Pons (tissue), 1 donor: ENCODE measurements at regions not wholly inside any gene's neighbourhood (a gene's known extent, or its start where the extent isn't known, plus 50 kb on each side); places are given as distances from the start of the nearest gene placed in this dataset.
A peak's percentile ranks its signal among the peaks of the same experiment; 100 is the strongest.
"Not testable (repeated sequence)": the region's sequence is repeated elsewhere in the genome, so short reads cannot be mapped to it uniquely, and the experiment has no call there.

Experiments
- DNase-seq: peaks from one replicate; pipeline ENCODE4 v3.0.0-alpha.2; 2016; ENCODE audit warnings: low spot score

DNA sequence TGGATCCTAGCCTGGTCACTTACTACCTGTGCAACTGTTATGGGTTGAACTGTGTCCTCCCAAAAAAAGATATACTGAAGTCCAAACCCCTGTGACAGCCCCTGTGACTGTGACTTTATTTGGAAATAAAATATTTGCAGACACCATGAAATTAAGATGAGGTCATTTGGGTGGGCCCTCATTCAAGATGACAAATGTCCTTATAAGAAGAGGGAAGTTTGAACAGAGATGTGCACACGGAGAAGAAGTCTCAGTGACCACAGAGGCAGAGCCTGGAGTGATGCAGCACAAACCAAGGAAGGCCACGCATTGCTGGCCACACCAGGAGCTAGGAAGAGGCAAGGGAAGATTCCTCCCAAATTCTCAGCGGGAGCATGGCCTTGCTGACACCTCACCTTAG lies 249.7 kb upstream of the RUNX1 start:
- DNase-seq, result no peak

DNA sequence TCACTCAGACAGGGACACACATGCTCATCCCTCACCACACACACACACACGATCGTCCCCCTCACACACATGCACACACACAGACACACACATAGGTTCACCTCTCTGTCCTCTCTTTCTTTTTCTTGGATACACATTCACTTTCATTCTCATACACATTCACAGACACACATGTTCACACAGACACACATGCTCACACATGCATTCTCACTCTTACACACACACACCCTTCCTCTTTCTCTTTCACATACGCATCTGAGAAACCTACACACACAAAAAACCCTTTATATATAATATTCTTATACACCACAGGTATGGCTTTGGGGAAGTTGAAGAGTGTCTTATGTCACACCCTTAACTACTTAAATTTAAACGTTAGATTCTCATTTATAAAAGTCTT lies 248.6 kb upstream of the RUNX1 start:
- DNase-seq, result no peak

DNA sequence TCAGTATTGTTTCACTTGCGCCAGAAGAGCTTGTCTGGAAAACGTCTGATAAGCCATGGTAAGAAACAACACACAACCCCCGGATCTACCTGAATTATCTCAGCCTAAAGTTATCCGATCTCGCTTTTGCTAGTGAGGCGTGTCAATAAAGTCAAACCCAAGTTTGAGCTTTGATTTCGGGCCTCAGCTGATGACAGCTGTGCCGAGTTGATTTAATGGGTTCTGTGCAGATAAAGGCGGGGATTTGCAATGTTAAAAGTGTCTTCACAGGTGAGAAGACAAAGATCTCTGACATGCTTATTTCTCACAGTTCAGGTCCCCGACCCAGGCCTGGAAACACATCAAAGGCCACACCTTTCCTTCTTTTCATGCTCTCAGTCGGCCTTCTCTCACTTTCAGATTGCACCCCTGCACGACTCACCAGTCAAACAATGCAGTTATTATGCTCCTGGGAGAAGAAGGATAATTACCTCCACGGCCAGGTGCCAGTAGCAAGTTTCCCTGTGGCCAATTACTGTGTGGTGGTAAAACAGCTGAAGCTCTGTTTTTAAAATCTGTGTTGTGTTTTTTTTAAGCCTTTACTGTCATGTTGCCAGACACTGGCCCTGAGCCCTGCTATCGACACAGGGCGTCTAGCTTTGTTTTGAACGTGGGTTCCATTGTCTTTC lies 245.3 kb upstream of the RUNX1 start:
- no peak for DNase-seq

GRCh38 chr21:35291973-35292627 lies 243.0 kb upstream of the RUNX1 start:
- DNase-seq, result no peak

GRCh38 chr21:35291034-35291433 lies 241.9 kb upstream of the RUNX1 start:
- no peak for DNase-seq

DNA sequence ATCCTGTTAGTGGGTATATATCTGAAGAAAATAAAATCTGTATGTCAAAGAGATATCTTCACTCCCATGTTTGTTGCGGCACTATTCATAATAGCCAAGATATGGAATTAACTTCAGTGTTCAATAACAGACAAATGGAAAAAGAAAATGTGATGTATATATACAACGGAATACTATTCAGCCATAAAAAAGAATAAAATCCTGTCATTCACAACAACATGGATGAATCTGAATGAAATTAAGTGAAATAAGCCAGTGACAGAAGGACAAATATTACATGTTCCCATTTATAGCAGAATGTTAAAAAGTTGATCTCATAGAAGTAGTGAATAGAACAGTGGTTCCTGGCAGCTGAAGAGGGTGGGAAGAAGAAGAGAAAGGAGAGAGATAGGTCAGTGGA lies 239.1 kb upstream of the RUNX1 start:
- DNase-seq, result no peak

- DNase-seq, result no peak
Measured at GRCh38 chr21:35284199-35284598, 235.1 kb upstream of the RUNX1 start.

GRCh38 chr21:35282944-35283343 lies 233.8 kb upstream of the RUNX1 start:
- DNase-seq, result no peak

DNA sequence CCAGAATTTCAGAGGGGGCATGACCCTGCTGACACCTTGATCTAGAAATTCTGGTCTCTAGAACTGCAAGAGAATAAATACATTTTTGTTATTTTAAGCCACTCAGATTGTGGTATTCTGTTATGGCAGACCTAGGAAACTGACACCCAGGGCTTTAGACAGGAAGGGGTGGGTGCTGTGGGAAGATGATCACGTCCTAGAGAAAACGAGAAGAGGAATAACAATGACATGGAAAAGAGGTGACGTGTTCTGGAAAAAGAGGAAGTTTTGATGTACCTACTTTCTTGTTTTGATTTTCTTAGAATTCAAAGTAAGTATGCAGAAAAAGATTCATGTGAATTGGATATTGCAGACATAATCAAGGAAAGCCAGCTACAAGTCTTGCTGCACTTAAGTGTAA lies 232.9 kb upstream of the RUNX1 start:
- DNase-seq, result peak; percentile 17

DNA sequence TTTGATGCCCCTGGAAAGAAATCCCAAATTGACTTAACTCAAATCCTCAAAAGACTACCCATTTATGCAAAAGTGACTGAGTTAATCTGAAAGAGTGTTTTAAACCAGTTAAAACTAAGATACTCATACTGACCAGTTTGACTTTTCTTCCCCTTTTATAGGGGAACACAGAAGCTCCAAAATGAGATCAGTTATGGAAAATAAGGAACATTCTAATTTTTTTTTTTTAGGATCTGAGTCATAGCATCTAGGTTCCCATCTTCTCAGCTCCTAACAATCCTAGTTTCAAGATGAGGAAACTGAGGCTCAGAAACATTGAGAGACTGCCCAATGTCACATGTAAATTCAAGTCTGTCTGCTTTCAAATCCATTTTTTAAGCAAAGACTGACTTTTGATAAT lies 231.1 kb upstream of the RUNX1 start:
- no peak for DNase-seq

GRCh38 chr21:35275776-35276175 lies 226.7 kb upstream of the RUNX1 start:
- peak; percentile 22 for DNase-seq

GRCh38 chr21:35274923-35275322 lies 225.8 kb upstream of the RUNX1 start:
- DNase-seq, result no peak

DNA sequence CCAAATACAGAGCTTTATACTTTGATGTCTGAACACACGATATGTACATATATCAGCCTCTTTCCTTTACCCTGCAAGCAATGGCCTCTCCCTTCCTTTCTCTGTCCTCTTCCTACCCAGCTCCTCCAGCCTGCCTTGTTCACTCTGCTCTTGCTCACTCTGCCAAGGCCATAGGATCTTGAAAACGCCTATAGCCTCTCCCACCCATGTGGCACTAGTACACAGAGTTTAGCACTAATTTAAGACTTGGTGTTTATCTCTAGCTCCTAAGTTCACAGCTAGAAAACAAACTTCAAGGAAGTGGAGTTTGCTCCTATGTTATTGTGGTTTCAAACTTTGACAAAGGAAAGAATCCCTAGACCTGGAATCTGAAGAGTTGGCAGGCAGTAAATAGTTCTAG lies 225.0 kb upstream of the RUNX1 start:
- no peak for DNase-seq

GRCh38 chr21:35273333-35273732 lies 224.2 kb upstream of the RUNX1 start:
- DNase-seq, result no peak

GRCh38 chr21:35271344-35272118 lies 222.4 kb upstream of the RUNX1 start:
- not testable (repeated sequence) for DNase-seq

- no peak for DNase-seq
Measured at GRCh38 chr21:35268817-35269216, 219.7 kb upstream of the RUNX1 start.

DNA sequence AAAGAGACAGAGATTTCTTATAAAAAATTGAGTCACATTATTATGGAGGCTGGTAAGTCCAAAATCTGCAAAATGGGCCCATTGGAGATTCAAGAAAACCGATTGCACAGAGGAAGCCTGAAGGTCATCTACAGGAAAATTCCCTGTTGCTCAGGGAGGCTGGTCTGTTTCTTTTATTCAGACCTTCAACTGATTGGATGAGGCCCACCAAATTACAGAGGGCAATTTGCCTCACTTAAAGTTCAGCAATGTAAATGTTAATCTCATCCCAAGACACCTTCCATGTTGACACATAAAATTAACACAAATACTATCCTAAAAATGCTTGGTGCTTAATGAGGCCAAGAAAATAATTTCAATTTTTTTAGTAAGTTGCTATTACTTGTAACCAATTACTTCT lies 219.2 kb upstream of the RUNX1 start:
- DNase-seq, result no peak

- DNase-seq, result no peak
Measured at GRCh38 chr21:35266546-35266945, 217.4 kb upstream of the RUNX1 start.

DNA sequence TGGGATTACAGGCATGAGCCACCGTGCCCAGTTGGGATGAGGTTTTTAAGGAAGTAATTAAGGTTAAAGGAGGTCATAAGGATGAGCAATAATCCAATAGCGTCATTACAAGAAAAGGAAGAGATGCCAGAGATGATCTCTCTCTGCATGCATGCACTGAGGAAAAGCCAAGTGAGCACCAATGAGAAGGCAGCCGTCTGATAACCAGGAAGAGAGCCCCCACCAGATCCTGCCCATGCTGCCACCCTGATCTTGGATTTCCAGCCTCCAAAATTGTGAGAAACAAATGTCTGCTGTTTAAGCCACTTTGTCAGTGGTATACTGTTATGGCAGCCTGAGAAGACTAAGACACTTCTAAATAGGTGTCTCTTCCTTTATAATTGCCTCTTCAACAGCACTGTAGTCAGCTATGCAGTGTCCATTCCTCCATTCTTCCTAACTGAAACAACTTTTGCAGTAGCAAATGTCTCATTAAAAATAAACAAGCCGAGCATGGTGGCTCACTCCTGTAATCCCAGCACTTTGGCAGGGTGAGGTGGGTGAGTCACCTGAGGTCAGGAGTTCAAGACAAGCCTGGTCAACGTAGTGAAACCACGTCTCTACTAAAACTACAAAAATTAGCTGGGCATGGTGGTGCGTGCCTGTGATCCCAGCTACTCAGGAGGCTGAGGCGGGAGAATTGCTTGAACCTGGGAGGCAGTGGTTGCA lies 216.2 kb upstream of the RUNX1 start:
- DNase-seq, result no peak

DNA sequence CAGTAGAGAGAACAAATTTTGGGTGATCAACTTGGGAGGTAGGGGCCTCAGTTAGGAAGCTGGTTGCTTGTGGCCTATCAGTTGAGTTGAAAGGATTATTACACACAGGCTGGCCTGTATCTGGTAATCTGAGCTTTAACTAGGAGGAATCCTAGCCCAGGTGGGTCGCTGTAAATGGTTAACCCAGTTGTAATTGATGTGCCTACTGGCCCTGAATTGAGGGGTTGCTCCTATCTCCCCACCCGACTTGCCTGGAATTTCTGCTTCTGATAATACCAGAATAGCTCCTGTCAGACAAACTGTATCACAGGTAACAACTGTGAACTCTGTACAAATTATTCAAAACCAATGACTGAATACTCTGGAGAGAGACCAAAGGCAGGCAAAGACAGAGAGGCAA lies 210.4 kb upstream of the RUNX1 start:
- DNase-seq, result no peak

GRCh38 chr21:35258521-35258920 lies 209.4 kb upstream of the RUNX1 start:
- DNase-seq, result no peak

DNA sequence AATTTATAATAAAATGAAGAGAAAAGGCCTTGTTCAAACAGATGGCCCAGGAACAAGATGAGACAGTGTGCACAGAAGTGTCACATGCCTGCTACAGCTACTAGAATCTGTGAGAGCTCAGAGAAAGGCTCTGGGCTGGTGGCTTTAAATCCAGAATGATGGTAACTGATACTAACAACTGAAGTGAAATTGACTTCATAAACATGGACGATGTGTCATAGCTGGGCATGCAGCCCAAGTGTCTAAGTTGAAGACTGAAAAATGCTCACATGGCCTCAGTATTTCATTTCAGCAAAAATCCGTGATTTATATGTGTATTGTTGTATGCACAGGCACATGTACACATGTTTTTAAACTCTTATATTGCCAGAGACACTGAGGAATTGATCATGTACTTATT lies 208.3 kb upstream of the RUNX1 start:
- DNase-seq, result peak; percentile 47
